ENCODE measurements at regions not wholly inside any gene's neighbourhood (a gene's known extent, or its start where the extent isn't known, plus 50 kb on each side); places are given as distances from the start of the nearest gene placed in this dataset.
"Not testable (repeated sequence)": the region's sequence is repeated elsewhere in the genome, so short reads cannot be mapped to it uniquely, and the experiment has no call there.

- no peak for DNase-seq (ENCODE audit: extremely low spot score)
- CTCF ChIA-PET: no interaction called here
- TF ChIP-seq FOXA1 (IDR thresholded peaks at IDR 0.05) (no peak), HDGF (IDR thresholded peaks at IDR 0.05; ENCODE audit: borderline replicate concordance) (no peak), NFRKB (IDR thresholded peaks at IDR 0.05) (no peak), CTBP1 (IDR thresholded peaks at IDR 0.05; ENCODE audit: borderline replicate concordance) (no peak), SUZ12 (IDR thresholded peaks at IDR 0.05) (no peak), BHLHE40 (IDR thresholded peaks at IDR 0.05; ENCODE audit: borderline replicate concordance) (no peak), ZNF384 (IDR thresholded peaks at IDR 0.05) (no peak), ARNT (IDR thresholded peaks at IDR 0.05) (no peak), FOXM1 (IDR thresholded peaks at IDR 0.05; ENCODE audit: borderline replicate concordance) (no peak), L3MBTL2 (conservative IDR thresholded peaks at IDR 0.05) (no peak), PKNOX1 (IDR thresholded peaks at IDR 0.05) (no peak), ELF4 (IDR thresholded peaks at IDR 0.05) (no peak), LEF1 (IDR thresholded peaks at IDR 0.05; ENCODE audit: borderline replicate concordance) (no peak), TARDBP (IDR thresholded peaks at IDR 0.05) (no peak), SP1 (IDR thresholded peaks at IDR 0.05) (no peak), FOXK2 (IDR thresholded peaks at IDR 0.05) (no peak)
- POLR2A ChIA-PET: no interaction called here
Observed at GRCh38 chr6:6756526-6756925, 168.0 kb downstream of the LY86 start.

- DNase-seq (ENCODE audit: extremely low spot score): no peak
- ChIA-PET CTCF (interaction anchor here (0.6 to 1.0 kb wide), 7 partner anchors 23 to 1261 kb away, joined by 3 to 5 read pairs (median 4); no protein-coding TSS in a partner anchor), POLR2A (no interaction called here)
- TF ChIP-seq SP1 (IDR thresholded peaks at IDR 0.05) (no peak), CTBP1 (IDR thresholded peaks at IDR 0.05; ENCODE audit: borderline replicate concordance) (no peak), HDGF (IDR thresholded peaks at IDR 0.05; ENCODE audit: borderline replicate concordance) (no peak), ELF4 (IDR thresholded peaks at IDR 0.05) (no peak), PKNOX1 (IDR thresholded peaks at IDR 0.05) (no peak), FOXM1 (IDR thresholded peaks at IDR 0.05; ENCODE audit: borderline replicate concordance) (no peak), TARDBP (IDR thresholded peaks at IDR 0.05) (no peak), FOXK2 (IDR thresholded peaks at IDR 0.05) (no peak)
Observed at GRCh38 chr6:6758546-6758914, 170.0 kb downstream of the LY86 start.

GRCh38 chr6:6758915-6759654 is 170.6 kb downstream of the LY86 start:
- TF ChIP-seq L3MBTL2 (conservative IDR thresholded peaks at IDR 0.05) (no peak), FOXK2 (IDR thresholded peaks at IDR 0.05) (peak; percentile 18; the same call in 1 of the 2 replicates)
- DNase-seq (ENCODE audit: extremely low spot score): peak; percentile 50
- ChIA-PET POLR2A (no interaction called here), CTCF (interaction anchor here (0.6 to 1.0 kb wide), 7 partner anchors 22 to 1261 kb away, joined by 3 to 5 read pairs (median 4); no protein-coding TSS in a partner anchor)

- POLR2A ChIA-PET: no interaction called here
- no peak for DNase-seq (ENCODE audit: extremely low spot score)
- TF ChIP-seq PKNOX1 (IDR thresholded peaks at IDR 0.05) (no peak), SUZ12 (IDR thresholded peaks at IDR 0.05) (no peak), HDGF (IDR thresholded peaks at IDR 0.05; ENCODE audit: borderline replicate concordance) (no peak), TARDBP (IDR thresholded peaks at IDR 0.05) (no peak), SP1 (IDR thresholded peaks at IDR 0.05) (no peak), CTBP1 (IDR thresholded peaks at IDR 0.05; ENCODE audit: borderline replicate concordance) (no peak), ZNF384 (IDR thresholded peaks at IDR 0.05) (no peak), BHLHE40 (IDR thresholded peaks at IDR 0.05; ENCODE audit: borderline replicate concordance) (no peak), LEF1 (IDR thresholded peaks at IDR 0.05; ENCODE audit: borderline replicate concordance) (no peak), FOXA1 (IDR thresholded peaks at IDR 0.05) (no peak), ARNT (IDR thresholded peaks at IDR 0.05) (no peak), FOXM1 (IDR thresholded peaks at IDR 0.05; ENCODE audit: borderline replicate concordance) (no peak), FOXK2 (IDR thresholded peaks at IDR 0.05) (no peak), ELF4 (IDR thresholded peaks at IDR 0.05) (no peak)
- CTCF ChIA-PET: no interaction called here
Observed at GRCh38 chr6:6760002-6760401, 171.5 kb downstream of the LY86 start.

- DNase-seq (ENCODE audit: extremely low spot score); POLR2A ChIA-PET; CTCF ChIA-PET: not testable (repeated sequence)
Observed at GRCh38 chr6:6762566-6762965, 174.0 kb downstream of the LY86 start.

- CTCF ChIA-PET: no interaction called here
- no peak for TF ChIP-seq ELF4 (IDR thresholded peaks at IDR 0.05)
- TF ChIP-seq FOXA1 (IDR thresholded peaks at IDR 0.05): no peak
- TF ChIP-seq FOXK2 (IDR thresholded peaks at IDR 0.05): no peak
- no peak for TF ChIP-seq SP1 (IDR thresholded peaks at IDR 0.05)
- no peak for TF ChIP-seq LEF1 (IDR thresholded peaks at IDR 0.05; ENCODE audit: borderline replicate concordance)
- TF ChIP-seq L3MBTL2 (conservative IDR thresholded peaks at IDR 0.05): no peak
- TF ChIP-seq SUZ12 (IDR thresholded peaks at IDR 0.05): no peak
- TF ChIP-seq HDGF (IDR thresholded peaks at IDR 0.05; ENCODE audit: borderline replicate concordance): no peak
- no peak for TF ChIP-seq ZNF384 (IDR thresholded peaks at IDR 0.05)
- no peak for TF ChIP-seq ARNT (IDR thresholded peaks at IDR 0.05)
- no peak for TF ChIP-seq PKNOX1 (IDR thresholded peaks at IDR 0.05)
- no peak for TF ChIP-seq TARDBP (IDR thresholded peaks at IDR 0.05)
- no peak for TF ChIP-seq BHLHE40 (IDR thresholded peaks at IDR 0.05; ENCODE audit: borderline replicate concordance)
- no peak for TF ChIP-seq FOXM1 (IDR thresholded peaks at IDR 0.05; ENCODE audit: borderline replicate concordance)
- TF ChIP-seq CTBP1 (IDR thresholded peaks at IDR 0.05; ENCODE audit: borderline replicate concordance): no peak
- no peak for TF ChIP-seq NFRKB (IDR thresholded peaks at IDR 0.05)
- DNase-seq (ENCODE audit: extremely low spot score): no peak
- POLR2A ChIA-PET: no interaction called here
Observed at GRCh38 chr6:6764764-6765434, 176.4 kb downstream of the LY86 start.

Data from HEK293T (cell line).